ENCODE measurements at regions not wholly inside any gene's neighbourhood (a gene's known extent, or its start where the extent isn't known, plus 50 kb on each side); places are given as distances from the start of the nearest gene placed in this dataset.

GRCh38 chr6:139605350-139605749 is 230.9 kb upstream of the CITED2 start:
- no peak overlapping the region for H3K27ac Mint-ChIP-seq
- no peak for DNase-seq
- POLR2A ChIA-PET: no interaction called here
- H3K27me3 Mint-ChIP-seq: peaks cover 8% of the 10 kb centered on the region
- no peaks in the 10 kb centered on the region for H3K4me1 Mint-ChIP-seq
- peaks cover 2% of the 10 kb centered on the region for H3K9me3 Mint-ChIP-seq
- H3K4me3 Mint-ChIP-seq: no peak overlapping the region
- no peak for ATAC-seq (ENCODE audit: low read depth)
- H3K36me3 Mint-ChIP-seq: no peaks in the 10 kb centered on the region

DNA sequence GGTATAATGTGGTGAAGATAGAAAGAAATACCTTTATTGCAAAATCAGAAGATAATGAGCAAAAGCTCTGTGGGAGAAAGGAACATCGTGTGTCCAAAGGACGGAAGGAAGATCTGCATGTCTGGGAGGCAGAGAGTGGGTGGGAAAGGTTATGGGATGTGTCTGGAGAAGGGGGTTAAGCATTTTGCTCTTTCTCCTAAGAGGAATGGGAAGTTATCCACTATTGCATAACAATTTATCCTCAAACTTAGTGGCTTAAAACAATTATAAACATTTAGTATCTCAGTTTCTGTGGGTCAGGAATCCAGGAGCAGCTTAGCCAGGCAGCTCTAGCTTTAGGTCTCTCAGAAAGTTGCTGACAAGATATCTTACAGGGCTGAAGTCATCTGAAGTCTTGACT is 229.1 kb upstream of the CITED2 start:
- Mint-ChIP-seq H3K9me3 (peaks cover 2% of the 10 kb centered on the region), H3K36me3 (no peaks in the 10 kb centered on the region), H3K4me1 (no peaks in the 10 kb centered on the region), H3K4me3 (no peak overlapping the region), H3K27me3 (peaks cover 4% of the 10 kb centered on the region), H3K27ac (no peak overlapping the region)
- POLR2A ChIA-PET: no interaction called here
- DNase-seq: no peak
- no peak for ATAC-seq (ENCODE audit: low read depth)

DNA sequence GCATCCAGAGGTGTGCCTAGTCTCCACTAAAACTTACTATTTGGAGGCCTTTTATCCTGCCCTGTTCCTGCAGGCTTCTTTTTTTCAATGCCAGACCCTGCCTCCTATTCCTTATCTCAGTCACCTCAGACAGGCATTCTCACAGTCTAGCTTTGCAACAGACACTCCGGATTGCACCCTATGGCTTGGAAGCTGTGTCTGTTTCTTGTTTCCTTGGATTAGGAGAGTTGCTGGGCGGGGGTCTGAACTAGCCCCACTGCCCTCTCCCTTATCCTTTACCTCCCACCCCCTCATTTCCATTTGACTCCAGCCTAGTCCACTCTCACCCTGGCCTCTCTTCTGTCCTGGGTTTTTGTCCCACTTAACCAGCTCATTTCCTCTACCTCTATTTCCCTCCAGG is 228.1 kb upstream of the CITED2 start:
- Mint-ChIP-seq H3K27me3 (no peaks in the 10 kb centered on the region), H3K4me1 (no peaks in the 10 kb centered on the region), H3K36me3 (no peaks in the 10 kb centered on the region), H3K9me3 (peaks cover 2% of the 10 kb centered on the region), H3K27ac (peak overlapping the region; percentile 13), H3K4me3 (no peak overlapping the region)
- no peak for ATAC-seq (ENCODE audit: low read depth)
- POLR2A ChIA-PET: no interaction called here
- no peak for DNase-seq

GRCh38 chr6:139600919-139601475 is 226.5 kb upstream of the CITED2 start:
- Mint-ChIP-seq H3K9me3 (peaks cover 2% of the 10 kb centered on the region), H3K27me3 (peaks cover 2% of the 10 kb centered on the region), H3K36me3 (no peaks in the 10 kb centered on the region), H3K4me3 (no peak overlapping the region), H3K27ac (no peak overlapping the region), H3K4me1 (no peaks in the 10 kb centered on the region)
- ATAC-seq (ENCODE audit: low read depth) (peak; percentile 18), DNase-seq (no peak)
- POLR2A ChIA-PET: no interaction called here

DNA sequence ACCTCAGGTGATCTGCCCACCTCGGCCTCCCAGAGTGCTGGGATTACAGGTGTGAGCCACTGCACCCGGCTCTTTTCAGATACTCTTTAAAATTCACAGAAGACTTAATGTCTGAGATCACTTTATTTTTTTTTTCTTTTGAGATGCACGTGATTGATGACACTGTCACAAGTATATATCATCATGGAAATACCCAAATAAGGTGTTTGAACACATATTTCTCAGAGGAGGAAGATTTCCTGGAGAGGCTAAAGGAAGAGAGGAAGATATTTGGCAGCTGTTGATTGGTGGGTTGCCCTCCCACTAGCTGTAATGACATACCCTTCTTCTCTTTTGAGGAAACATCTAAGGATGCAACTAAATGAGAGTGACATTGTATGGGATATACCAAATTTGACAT is 225.9 kb upstream of the CITED2 start:
- H3K9me3 Mint-ChIP-seq: peaks cover 2% of the 10 kb centered on the region
- no peaks in the 10 kb centered on the region for H3K4me1 Mint-ChIP-seq
- no peaks in the 10 kb centered on the region for H3K36me3 Mint-ChIP-seq
- peaks cover 2% of the 10 kb centered on the region for H3K27me3 Mint-ChIP-seq
- H3K27ac Mint-ChIP-seq: no peak overlapping the region
- no peak for ATAC-seq (ENCODE audit: low read depth)
- POLR2A ChIA-PET: no interaction called here
- DNase-seq: no peak
- H3K4me3 Mint-ChIP-seq: no peak overlapping the region

DNA sequence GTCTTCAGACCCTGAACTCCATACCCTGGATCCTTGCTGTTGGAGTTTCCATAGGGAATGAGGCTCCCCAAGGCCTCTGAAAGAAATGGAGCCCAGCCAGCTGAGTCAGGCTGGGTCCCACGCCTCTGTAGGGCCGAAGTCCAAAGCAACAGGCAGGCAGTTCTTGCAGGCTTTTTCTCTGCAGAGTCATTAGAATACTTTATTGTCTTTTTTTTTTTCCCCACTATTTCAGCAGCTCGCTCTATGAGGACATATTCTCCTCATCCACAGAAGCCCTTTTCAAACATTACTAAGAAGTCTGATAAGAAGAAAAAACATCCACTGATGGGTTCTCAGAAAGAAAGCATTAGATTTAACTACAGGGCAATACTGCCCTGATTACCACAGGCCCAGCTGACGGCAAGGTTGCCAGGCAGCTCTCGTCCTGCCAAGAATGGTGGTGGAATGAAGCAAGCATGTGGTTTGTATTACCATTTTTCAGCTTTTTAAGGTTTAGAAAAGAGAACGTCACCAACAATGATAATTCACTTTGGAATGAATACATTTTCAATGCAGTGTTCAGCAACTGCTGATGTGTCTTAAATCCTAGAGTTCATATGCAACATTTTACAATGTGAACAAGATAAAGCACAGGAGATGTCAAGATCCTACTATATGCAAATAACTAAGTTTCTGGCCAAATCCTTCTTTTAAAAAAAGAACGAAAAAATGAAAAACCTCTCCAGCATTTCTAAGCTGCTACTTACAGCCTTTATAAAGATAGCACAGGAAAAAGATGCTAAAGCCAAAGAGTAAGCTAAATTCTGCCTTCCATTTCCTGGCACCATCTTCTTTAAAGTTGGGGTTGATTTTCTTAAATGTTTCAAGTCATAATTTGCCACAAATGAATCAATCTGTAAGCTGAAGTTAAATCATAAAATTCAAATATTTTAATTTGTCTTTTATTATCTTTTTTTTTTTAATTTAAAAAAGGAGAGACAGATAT is 223.6 kb upstream of the CITED2 start:
- H3K36me3 Mint-ChIP-seq: no peaks in the 10 kb centered on the region
- H3K27me3 Mint-ChIP-seq: peaks cover 2% of the 10 kb centered on the region
- POLR2A ChIA-PET: no interaction called here
- ATAC-seq (ENCODE audit: low read depth): no peak
- no peak for DNase-seq
- no peaks in the 10 kb centered on the region for H3K4me1 Mint-ChIP-seq
- H3K4me3 Mint-ChIP-seq: no peak overlapping the region
- no peaks in the 10 kb centered on the region for H3K9me3 Mint-ChIP-seq
- H3K27ac Mint-ChIP-seq: no peak overlapping the region

DNA sequence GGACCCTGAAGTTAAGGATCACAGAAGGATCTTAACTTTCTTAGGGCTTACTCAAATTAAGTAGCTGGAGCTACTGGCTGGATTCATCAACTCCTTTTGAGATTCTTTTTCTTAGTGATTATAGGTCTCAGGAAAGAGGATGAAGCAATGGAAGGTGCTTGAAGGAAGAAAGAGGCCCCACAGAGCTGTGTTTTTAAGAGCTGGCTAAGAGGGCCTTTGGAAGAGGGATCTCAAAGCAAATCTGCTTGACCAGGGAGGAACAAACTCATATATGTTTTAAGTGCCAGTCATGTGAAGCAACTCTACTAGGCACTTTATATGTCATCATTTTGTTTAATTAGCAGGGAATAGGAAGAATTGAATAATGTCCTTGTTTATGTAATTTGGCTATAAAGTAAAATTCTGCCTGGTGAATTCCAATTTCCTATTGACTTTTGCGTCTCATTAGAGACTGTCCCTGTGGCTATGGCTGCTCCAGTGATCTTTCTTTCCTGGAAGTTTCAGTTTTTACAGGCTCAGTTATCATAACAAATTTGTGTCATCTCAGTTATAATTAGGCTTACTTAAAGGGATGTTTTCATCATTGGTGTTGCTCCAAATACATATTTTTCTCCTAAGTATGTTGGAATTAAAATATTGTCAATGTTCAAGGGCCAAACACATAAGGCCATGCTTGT is 222.8 kb upstream of the CITED2 start:
- Mint-ChIP-seq H3K4me3 (no peak overlapping the region), H3K4me1 (no peaks in the 10 kb centered on the region), H3K36me3 (no peaks in the 10 kb centered on the region), H3K27me3 (peaks cover 2% of the 10 kb centered on the region), H3K9me3 (no peaks in the 10 kb centered on the region), H3K27ac (no peak overlapping the region)
- ATAC-seq (ENCODE audit: low read depth) (no peak), DNase-seq (no peak)
- POLR2A ChIA-PET: no interaction called here

DNA sequence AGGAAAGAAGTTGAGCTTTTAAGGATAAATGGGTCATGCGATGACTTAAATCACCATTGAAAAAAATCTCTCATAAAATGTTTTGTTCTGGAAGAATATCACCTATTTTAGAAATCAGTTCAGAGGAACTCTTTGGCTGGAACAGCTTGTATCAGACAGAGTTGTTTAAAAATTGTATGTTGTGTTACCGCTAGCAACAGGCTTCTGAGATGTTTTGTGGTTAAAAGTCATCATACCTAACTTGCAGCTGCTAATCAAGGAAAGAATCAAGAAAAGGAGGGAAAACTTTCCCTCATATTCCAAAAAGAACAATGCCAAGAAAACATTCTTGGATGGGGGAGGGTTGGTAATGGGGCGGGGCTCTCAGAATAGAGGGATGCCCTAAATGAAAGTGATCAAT is 220.7 kb upstream of the CITED2 start:
- no peak overlapping the region for H3K27ac Mint-ChIP-seq
- H3K27me3 Mint-ChIP-seq: peaks cover 9% of the 10 kb centered on the region
- ATAC-seq (ENCODE audit: low read depth): no peak
- no peak for DNase-seq
- POLR2A ChIA-PET: interaction anchor here (0.9 kb wide), 1 partner anchor 220 kb away, joined by 3 read pairs; the partner anchor contains the start of gene CITED2
- no peaks in the 10 kb centered on the region for H3K9me3 Mint-ChIP-seq
- H3K4me3 Mint-ChIP-seq: no peak overlapping the region
- H3K4me1 Mint-ChIP-seq: no peaks in the 10 kb centered on the region
- no peaks in the 10 kb centered on the region for H3K36me3 Mint-ChIP-seq

DNA sequence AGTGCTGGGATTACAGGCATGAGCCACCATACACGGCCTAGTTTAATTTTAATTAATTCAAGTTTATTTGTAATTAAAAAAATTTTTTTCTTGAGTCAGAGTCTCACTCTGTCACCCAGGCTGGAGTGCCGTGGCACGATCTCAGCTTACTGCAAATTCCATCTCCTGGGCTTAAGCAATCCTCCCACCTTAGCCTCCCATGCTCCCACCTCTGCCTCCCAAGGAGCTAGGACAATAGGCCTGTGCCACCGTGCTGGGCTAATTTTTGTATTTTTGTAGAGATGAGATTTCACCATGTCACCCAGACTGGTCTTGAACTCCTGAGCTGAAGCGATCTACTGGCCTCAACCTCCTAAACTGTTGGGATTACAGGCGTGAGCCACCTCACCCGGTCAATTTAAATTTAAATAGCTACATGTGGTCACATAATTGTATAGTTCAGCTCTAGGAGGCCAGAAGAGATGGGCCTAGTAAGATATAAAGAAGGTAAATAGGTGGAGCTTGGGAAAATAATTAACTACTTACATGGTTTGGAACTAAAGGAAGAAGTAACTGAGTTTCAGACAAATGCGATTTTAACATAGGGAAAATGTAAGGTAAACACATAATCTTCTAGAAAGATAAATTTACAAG is 220.0 kb upstream of the CITED2 start:
- H3K4me1 Mint-ChIP-seq: no peaks in the 10 kb centered on the region
- no peaks in the 10 kb centered on the region for H3K36me3 Mint-ChIP-seq
- H3K9me3 Mint-ChIP-seq: no peaks in the 10 kb centered on the region
- no peak for ATAC-seq (ENCODE audit: low read depth)
- H3K27me3 Mint-ChIP-seq: peaks cover 14% of the 10 kb centered on the region
- no peak for DNase-seq
- no peak overlapping the region for H3K27ac Mint-ChIP-seq
- H3K4me3 Mint-ChIP-seq: no peak overlapping the region
- POLR2A ChIA-PET: interaction anchor here (0.9 kb wide), 1 partner anchor 219 kb away, joined by 3 read pairs; the partner anchor contains the start of gene CITED2

DNA sequence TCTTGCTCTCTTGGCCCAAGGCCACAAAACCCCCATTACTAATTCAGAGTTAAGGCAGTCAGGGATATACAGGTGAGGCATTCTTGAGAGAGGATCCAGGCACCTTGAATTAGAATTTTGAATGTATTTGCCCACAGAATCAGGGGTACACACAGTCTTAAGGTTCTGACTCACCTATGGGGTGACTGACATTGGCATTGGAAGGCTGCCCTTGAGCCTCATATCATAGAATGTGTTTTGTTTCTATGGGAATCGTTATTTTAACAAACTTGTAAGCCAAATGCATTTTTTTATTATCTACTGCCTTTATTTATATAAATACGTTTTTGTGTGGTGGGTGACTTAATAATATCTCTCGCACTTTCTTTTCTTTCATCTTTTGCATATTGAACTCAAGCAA is 218.6 kb upstream of the CITED2 start:
- Mint-ChIP-seq H3K36me3 (no peaks in the 10 kb centered on the region), H3K27me3 (peaks cover 22% of the 10 kb centered on the region), H3K4me3 (no peak overlapping the region), H3K27ac (no peak overlapping the region), H3K9me3 (no peaks in the 10 kb centered on the region), H3K4me1 (no peaks in the 10 kb centered on the region)
- DNase-seq (no peak), ATAC-seq (ENCODE audit: low read depth) (no peak)
- POLR2A ChIA-PET: no interaction called here

DNA sequence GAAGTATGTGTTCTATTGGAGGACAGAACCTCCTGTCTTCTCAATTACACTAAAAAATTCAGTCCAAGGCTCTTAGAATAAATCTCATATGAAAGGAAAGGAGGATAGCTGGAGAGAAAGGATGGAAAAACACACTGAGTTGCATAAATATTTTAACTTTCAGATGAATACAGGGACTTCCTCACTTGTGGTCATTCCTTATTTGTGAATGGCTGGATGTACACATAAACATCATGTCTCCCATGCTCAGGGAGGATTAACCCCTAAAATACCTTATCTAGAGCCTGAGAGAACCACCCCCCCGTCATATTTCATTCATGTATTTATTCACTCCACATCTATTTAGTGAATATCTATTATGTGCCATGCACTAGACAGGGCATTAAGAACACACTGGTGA is 217.6 kb upstream of the CITED2 start:
- Mint-ChIP-seq H3K27me3 (peaks cover 26% of the 10 kb centered on the region), H3K4me1 (no peaks in the 10 kb centered on the region), H3K9me3 (no peaks in the 10 kb centered on the region), H3K36me3 (no peaks in the 10 kb centered on the region), H3K4me3 (no peak overlapping the region), H3K27ac (no peak overlapping the region)
- no peak for ATAC-seq (ENCODE audit: low read depth)
- POLR2A ChIA-PET: no interaction called here
- no peak for DNase-seq

- no peak for DNase-seq
- Mint-ChIP-seq H3K27me3 (peaks cover 26% of the 10 kb centered on the region), H3K4me3 (no peak overlapping the region), H3K9me3 (no peaks in the 10 kb centered on the region), H3K36me3 (no peaks in the 10 kb centered on the region), H3K4me1 (no peaks in the 10 kb centered on the region), H3K27ac (no peak overlapping the region)
- POLR2A ChIA-PET: no interaction called here
- no peak for ATAC-seq (ENCODE audit: low read depth)
Measured at GRCh38 chr6:139591075-139591865, 216.8 kb upstream of the CITED2 start.

- no peaks in the 10 kb centered on the region for H3K4me1 Mint-ChIP-seq
Measured at GRCh38 chr6:139590206-139590605, 215.8 kb upstream of the CITED2 start.

More at GRCh38 chr6:139590206-139590605, 215.8 kb upstream of the CITED2 start:
- POLR2A ChIA-PET: interaction anchor here (1.4 kb wide), 1 partner anchor 216 kb away, joined by 3 read pairs; the partner anchor contains the start of gene CITED2
- Mint-ChIP-seq H3K27me3 (peaks cover 26% of the 10 kb centered on the region), H3K27ac (no peak overlapping the region), H3K9me3 (no peaks in the 10 kb centered on the region), H3K36me3 (no peaks in the 10 kb centered on the region), H3K4me3 (no peak overlapping the region)
- ATAC-seq (ENCODE audit: low read depth) (no peak), DNase-seq (no peak)

Data from activated naive CD8-positive, alpha-beta T cell treated with anti-CD3 and anti-CD28 coated beads, Interleukin-2, amount 10 ng/mL, durations not matched to agents 7 days and 5 days (primary cell).